NB4 (cell line): ENCODE measurements at regions not wholly inside any gene's neighbourhood (a gene's known extent, or its start where the extent isn't known, plus 50 kb on each side); places are given as distances from the start of the nearest gene placed in this dataset.
"Not testable (repeated sequence)": the region's sequence is repeated elsewhere in the genome, so short reads cannot be mapped to it uniquely, and the experiment has no call there.

Source experiments
- DNase-seq: peaks from one replicate; pipeline ENCODE4 v3.0.0; 2010; ENCODE audit warnings: low read depth
- H3K4me3 ChIP-seq: one replicate; pipeline ENCODE4 v1.5.1; 2011; ENCODE audit warnings: mild to moderate bottlenecking, low read depth, low read length, moderate library complexity
- MYC ChIP-seq: IDR thresholded peaks from 2 replicates; pipeline ENCODE4 v1.6.1; 2011; ENCODE audit warnings: low read depth, low read length
- POLR2A ChIP-seq: IDR thresholded peaks from 2 replicates; pipeline ENCODE4 v1.6.1; 2011; ENCODE audit warnings: mild to moderate bottlenecking; ENCODE audit not compliant: insufficient read length; ENCODE audit errors: extremely low read depth
- TF ChIP-seq, protein P1 (sequence below): IDR thresholded peaks from 2 replicates; pipeline ENCODE4 v1.6.1; 2011; ENCODE audit warnings: low read depth, low read length
- TF ChIP-seq, protein P2 (sequence below): IDR thresholded peaks from one replicate; pipeline ENCODE4 v1.5.1; 2012; ENCODE audit warnings: low read depth, low read length

DNA sequence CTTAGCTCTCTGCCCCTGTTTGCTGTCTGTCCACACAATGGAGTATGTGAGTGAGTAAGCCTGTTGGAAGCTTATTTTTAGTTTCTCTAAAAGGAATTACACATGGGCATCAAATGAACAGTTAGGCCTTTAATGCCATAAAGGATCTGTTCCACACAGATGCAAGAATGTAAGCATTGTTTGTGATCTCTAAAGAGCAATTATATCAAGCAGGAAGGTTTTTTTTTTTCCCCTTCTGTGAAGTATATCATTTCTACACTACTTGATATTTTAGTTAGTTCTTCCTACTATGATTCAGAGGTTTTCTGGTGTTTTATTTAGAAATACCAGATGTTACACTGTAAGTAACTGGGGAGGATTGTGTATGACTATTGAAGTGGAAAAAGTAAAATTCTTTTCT lies 627.5 kb downstream of the COL12A1 start:
- no peak for DNase-seq
- H3K4me3 ChIP-seq = no peak overlapping the region
- TF ChIP-seq POLR2A (no peak), MYC (no peak)
- TF ChIP-seq, protein P1, sequence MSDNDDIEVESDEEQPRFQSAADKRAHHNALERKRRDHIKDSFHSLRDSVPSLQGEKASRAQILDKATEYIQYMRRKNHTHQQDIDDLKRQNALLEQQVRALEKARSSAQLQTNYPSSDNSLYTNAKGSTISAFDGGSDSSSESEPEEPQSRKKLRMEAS = no peak
- TF ChIP-seq, protein P2, sequence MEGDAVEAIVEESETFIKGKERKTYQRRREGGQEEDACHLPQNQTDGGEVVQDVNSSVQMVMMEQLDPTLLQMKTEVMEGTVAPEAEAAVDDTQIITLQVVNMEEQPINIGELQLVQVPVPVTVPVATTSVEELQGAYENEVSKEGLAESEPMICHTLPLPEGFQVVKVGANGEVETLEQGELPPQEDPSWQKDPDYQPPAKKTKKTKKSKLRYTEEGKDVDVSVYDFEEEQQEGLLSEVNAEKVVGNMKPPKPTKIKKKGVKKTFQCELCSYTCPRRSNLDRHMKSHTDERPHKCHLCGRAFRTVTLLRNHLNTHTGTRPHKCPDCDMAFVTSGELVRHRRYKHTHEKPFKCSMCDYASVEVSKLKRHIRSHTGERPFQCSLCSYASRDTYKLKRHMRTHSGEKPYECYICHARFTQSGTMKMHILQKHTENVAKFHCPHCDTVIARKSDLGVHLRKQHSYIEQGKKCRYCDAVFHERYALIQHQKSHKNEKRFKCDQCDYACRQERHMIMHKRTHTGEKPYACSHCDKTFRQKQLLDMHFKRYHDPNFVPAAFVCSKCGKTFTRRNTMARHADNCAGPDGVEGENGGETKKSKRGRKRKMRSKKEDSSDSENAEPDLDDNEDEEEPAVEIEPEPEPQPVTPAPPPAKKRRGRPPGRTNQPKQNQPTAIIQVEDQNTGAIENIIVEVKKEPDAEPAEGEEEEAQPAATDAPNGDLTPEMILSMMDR = no peak

DNA sequence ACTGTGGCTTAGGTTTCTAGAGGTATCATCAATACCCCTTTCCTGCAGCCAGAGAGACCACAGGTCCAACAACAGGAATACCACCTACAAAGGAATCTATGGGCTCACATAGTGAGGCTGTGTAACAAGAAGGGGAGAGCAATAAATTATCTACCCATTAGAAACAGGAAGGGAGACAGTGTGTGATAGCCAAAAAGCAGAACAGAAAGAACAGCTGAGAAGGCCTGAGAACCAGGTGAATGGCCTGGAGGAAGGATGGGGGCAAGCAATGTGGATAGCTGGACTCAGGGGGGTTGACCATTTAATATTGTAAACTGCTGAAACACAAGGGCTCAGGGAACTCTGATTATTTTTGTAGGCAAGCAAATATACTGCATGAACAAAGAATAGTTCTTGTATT lies 628.2 kb downstream of the COL12A1 start:
- TF ChIP-seq, protein P2 = no peak
- TF ChIP-seq MYC (no peak), POLR2A (no peak)
- TF ChIP-seq, protein P1 = no peak
- DNase-seq = no peak
- H3K4me3 ChIP-seq = no peak overlapping the region

DNA sequence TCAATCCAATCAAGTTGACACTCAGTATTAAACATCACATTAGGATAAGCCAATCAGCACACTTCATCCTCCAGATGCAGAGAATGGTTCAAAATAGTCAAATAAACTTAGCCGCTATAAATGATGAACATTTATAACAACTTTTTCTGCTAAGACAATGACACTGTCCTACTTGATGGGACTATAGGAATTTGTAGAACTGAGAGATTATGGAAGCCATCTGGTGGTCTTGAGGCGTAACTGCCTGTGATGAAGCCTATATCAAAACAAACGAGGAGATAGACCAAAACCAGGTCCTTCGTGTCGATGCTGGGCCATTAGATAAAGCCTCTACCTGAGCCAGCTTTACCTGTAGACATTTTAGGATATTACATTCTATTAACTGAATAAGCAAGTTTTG lies 631.1 kb downstream of the COL12A1 start:
- DNase-seq = peak; percentile 54

DNA sequence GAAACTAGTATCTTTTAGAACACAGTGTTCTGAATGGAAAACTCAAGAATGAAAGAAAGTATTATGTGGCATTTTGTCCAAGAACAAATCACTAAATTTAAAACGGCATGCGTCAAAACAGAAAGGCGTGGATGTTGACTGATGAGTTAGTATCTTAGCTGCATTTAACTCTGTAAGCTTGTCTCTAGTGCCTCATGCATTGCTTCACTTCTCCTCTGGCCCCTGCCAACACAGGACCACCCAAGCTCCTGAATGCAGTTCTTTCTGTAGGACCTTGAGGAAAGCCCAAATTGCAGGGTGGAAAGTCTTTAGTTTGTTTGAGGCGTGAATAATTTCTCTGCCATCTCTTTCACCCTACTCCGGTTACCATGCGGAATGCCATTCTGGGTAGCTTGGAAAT lies 632.2 kb downstream of the COL12A1 start:
- no peak overlapping the region for H3K4me3 ChIP-seq
- TF ChIP-seq, protein P1 = no peak
- TF ChIP-seq, protein P2 = no peak
- TF ChIP-seq MYC (no peak), POLR2A (no peak)
- DNase-seq = no peak

More for the DNA sequence above, 631.1 kb downstream of the COL12A1 start:
- TF ChIP-seq MYC (no peak), POLR2A (no peak)
- TF ChIP-seq, protein P1 = no peak
- TF ChIP-seq, protein P2 = peak; percentile 78
- no peak overlapping the region for H3K4me3 ChIP-seq

DNA sequence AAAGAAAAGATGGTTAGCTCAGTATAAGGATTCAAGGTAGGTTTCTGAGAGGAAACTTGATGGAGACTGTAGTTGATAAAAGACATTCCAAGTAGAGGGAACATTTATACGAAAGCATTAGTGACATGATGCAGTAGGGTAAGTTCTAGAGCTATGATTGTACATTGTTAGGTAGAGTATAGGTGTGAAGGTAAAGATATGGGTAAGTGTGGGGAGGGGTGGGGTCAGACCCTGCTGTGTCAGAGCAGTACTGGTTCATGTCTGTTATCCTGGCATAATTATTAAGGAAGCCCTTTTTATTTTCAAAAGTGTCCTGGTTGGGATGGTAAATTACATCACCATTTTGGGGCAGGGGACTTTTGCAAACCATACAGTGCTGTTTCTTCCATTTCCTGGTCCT lies 635.8 kb downstream of the COL12A1 start:
- TF ChIP-seq, protein P2 = no peak
- TF ChIP-seq, protein P1 = no peak
- H3K4me3 ChIP-seq = no peak overlapping the region
- no peak for DNase-seq

DNA sequence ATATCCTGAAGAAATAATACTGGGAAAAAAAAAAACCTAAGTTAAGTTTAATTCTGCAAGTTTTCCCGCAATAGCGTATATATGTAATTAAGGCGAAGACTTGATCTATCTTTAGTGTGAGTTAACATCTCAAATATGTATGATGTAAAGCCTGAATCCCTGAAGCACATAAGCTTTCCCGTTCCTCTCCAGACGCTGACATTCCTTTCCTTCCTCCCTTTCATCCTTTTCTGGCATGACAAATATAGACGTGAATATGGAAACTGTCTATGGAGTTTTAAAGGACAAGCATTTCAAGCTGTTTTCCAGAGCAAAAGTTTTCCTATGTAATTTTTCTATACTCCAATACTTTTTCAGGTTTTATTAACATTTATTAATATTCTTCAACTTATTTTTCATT lies 637.0 kb downstream of the COL12A1 start:
- no peak for TF ChIP-seq POLR2A
- TF ChIP-seq, protein P1 = no peak
- no peak for TF ChIP-seq MYC
- TF ChIP-seq, protein P2 = no peak
- no peak for DNase-seq
- H3K4me3 ChIP-seq = no peak overlapping the region

DNA sequence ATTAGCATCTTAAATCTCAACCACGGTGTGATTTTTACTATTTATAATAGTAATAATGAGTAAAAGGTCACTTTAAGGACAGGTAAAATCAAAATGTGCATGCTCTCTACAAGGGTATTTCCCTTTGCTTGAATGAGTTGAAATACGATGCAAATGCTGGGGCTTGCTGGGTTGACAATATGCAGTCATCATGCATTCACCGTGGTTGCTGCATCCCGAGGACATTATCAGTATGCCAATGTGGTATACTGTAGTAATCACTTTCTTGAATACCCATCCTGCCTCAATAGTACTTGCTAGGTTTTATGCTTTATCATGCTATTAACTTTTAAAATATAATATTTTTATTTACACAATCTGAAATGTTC lies 637.9 kb downstream of the COL12A1 start:
- not testable (repeated sequence) for DNase-seq, H3K4me3 ChIP-seq
